Epithelial cell of proximal tubule (primary cell): ENCODE measurements at regions not wholly inside any gene's neighbourhood (a gene's known extent, or its start where the extent isn't known, plus 50 kb on each side); places are given as distances from the start of the nearest gene placed in this dataset.

Experiments used
- DNase-seq: peaks from one replicate; pipeline ENCODE4 v3.0.0-alpha.2; 2011; ENCODE audit warnings: low read depth
- H3K4me3 ChIP-seq: 2 replicates; pipeline ENCODE4 v1.5.1; 2011; ENCODE audit warnings: low read depth, mild to moderate bottlenecking, low read length
- CTCF ChIP-seq: conservative IDR thresholded peaks from 2 replicates; pipeline ENCODE4 v1.5.1; 2012; ENCODE audit warnings: low read depth, mild to moderate bottlenecking, low read length

GRCh38 chr6:90435207-90435899 lies 138.7 kb upstream of the BACH2 start:
- no peak overlapping the region for H3K4me3 ChIP-seq
- TF ChIP-seq CTCF: no peak
- no peak for DNase-seq

- TF ChIP-seq CTCF: peak; percentile 12
- no peak overlapping the region for H3K4me3 ChIP-seq
- DNase-seq: no peak
Observed at GRCh38 chr6:90434094-90434493, 137.5 kb upstream of the BACH2 start.

- no peak for TF ChIP-seq CTCF
- no peak for DNase-seq
Observed at GRCh38 chr6:90432937-90433336, 136.3 kb upstream of the BACH2 start.

GRCh38 chr6:90432041-90432775 lies 135.6 kb upstream of the BACH2 start:
- no peak for DNase-seq
- no peak overlapping the region for H3K4me3 ChIP-seq
- no peak for TF ChIP-seq CTCF

More at GRCh38 chr6:90432937-90433336, 136.3 kb upstream of the BACH2 start:
- H3K4me3 ChIP-seq: no peak overlapping the region

GRCh38 chr6:90431576-90431975 lies 134.9 kb upstream of the BACH2 start:
- TF ChIP-seq CTCF: no peak
- no peak for DNase-seq

GRCh38 chr6:90429713-90430112 lies 133.1 kb upstream of the BACH2 start:
- DNase-seq: no peak
- no peak for TF ChIP-seq CTCF
- no peak overlapping the region for H3K4me3 ChIP-seq

More at GRCh38 chr6:90431576-90431975, 134.9 kb upstream of the BACH2 start:
- no peak overlapping the region for H3K4me3 ChIP-seq

GRCh38 chr6:90428514-90428913 lies 131.9 kb upstream of the BACH2 start:
- no peak for TF ChIP-seq CTCF
- H3K4me3 ChIP-seq: no peak overlapping the region
- DNase-seq: no peak
